Stimulated activated naive CD4-positive, alpha-beta T cell (primary cell): ENCODE measurements at regions not wholly inside any gene's neighbourhood (a gene's known extent, or its start where the extent isn't known, plus 50 kb on each side); places are given as distances from the start of the nearest gene placed in this dataset.

Experiments used
- DNase-seq, 6 experiments: peaks; one replicate each; lab custom pipeline; 2025; lab: John Stamatoyannopoulos, UW

- DNase-seq = no peak
Observed at GRCh38 chr1:42096554-42096953, 56.7 kb upstream of the GUCA2B start.

GRCh38 chr1:42089246-42089645 lies 64.0 kb upstream of the GUCA2B start:
- DNase-seq = no peak

- DNase-seq = no peak
Observed at GRCh38 chr1:42086146-42086545, 67.1 kb upstream of the GUCA2B start.

- DNase-seq = no peak
Observed at GRCh38 chr1:42085596-42085995, 67.6 kb upstream of the GUCA2B start.

GRCh38 chr1:42081475-42081874 lies 71.7 kb upstream of the GUCA2B start:
- no peak for DNase-seq

- DNase-seq = no peak
Observed at GRCh38 chr1:42075179-42075578, 78.0 kb upstream of the GUCA2B start.

GRCh38 chr1:42070996-42071395 lies 82.2 kb upstream of the GUCA2B start:
- DNase-seq = no peak

GRCh38 chr1:42057800-42058199 lies 95.4 kb upstream of the GUCA2B start:
- no peak for DNase-seq

GRCh38 chr1:42056460-42056859 lies 96.8 kb upstream of the GUCA2B start:
- DNase-seq = no peak

- no peak for DNase-seq
Observed at GRCh38 chr1:42055061-42055460, 98.1 kb upstream of the GUCA2B start.

- DNase-seq = no peak
Observed at GRCh38 chr1:42052072-42052699, 101.0 kb upstream of the GUCA2B start.

- DNase-seq = no peak
Observed at GRCh38 chr1:42047508-42047880, 105.7 kb upstream of the GUCA2B start.

- DNase-seq = no peak
Observed at GRCh38 chr1:42046761-42047507, 106.3 kb upstream of the GUCA2B start.

GRCh38 chr1:42044346-42044745 lies 108.9 kb upstream of the GUCA2B start:
- no peak for DNase-seq

- no peak for DNase-seq
Observed at GRCh38 chr1:42043811-42044210, 109.4 kb upstream of the GUCA2B start.

- no peak for DNase-seq
Observed at GRCh38 chr1:42043182-42043581, 110.0 kb upstream of the GUCA2B start.

GRCh38 chr1:42041031-42041430 lies 112.2 kb upstream of the GUCA2B start:
- DNase-seq = no peak

- DNase-seq = no peak
Observed at GRCh38 chr1:42040159-42040558, 113.1 kb upstream of the GUCA2B start.

- no peak for DNase-seq
Observed at GRCh38 chr1:42038261-42038660, 114.9 kb upstream of the GUCA2B start.

- no peak for DNase-seq
Observed at GRCh38 chr1:42037586-42037985, 115.6 kb upstream of the GUCA2B start.

- DNase-seq = peak in 1 of 6 experiments; percentile 4
Observed at GRCh38 chr1:42037161-42037560, 116.0 kb upstream of the GUCA2B start.

- peak; percentile 89 to 96 (median 96) for DNase-seq
Observed at GRCh38 chr1:42035830-42036604, 117.2 kb upstream of the GUCA2B start.
